ENCODE measurements at regions not wholly inside any gene's neighbourhood (a gene's known extent, or its start where the extent isn't known, plus 50 kb on each side); places are given as distances from the start of the nearest gene placed in this dataset.
"Not testable (repeated sequence)": the region's sequence is repeated elsewhere in the genome, so short reads cannot be mapped to it uniquely, and the experiment has no call there.

DNA sequence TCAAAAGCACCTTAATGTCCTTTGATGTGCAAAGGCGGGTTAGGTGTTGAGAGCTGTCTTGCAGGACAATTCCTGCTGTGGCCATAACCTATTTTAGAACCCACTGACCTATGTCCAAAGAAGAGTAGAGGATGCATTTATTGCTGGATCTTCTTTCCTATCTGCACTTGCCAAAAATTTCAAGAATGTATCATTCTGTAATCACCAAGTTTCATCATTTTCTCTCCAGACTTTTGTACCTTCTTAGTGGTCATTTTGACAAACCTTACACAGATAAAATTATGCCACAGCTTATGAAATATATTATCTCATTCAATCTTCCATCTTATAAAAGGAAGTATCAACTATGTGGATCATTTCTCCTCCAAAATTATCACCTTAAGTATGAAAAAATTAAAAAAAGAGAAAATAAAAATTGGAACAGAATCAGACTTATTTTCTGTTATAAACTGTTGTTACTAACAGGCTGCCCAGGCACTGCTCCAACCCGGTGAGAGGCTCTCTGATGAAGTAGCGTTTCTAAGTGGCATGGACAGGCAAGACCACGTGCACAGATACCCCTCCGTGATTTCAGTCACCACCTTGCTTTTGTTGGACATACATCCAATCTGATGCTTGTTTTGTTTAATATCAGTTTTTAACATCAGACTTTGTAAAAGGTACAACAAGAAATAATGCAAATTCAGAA lies 559.9 kb upstream of the ID2 start:
- no peak overlapping the region for H3K27ac Mint-ChIP-seq (ENCODE audit: unreplicated experiment)
- no peaks in the 10 kb centered on the region for H3K36me3 Mint-ChIP-seq (ENCODE audit: unreplicated experiment)
- H3K4me1 Mint-ChIP-seq (ENCODE audit: low read depth, unreplicated experiment), result peaks cover 10% of the 10 kb centered on the region
- no peak overlapping the region for H3K4me3 Mint-ChIP-seq (ENCODE audit: unreplicated experiment)
- DNase-seq, result no peak
- no peaks in the 10 kb centered on the region for H3K9me3 Mint-ChIP-seq (ENCODE audit: unreplicated experiment)
- peaks cover 2% of the 10 kb centered on the region for H3K27me3 Mint-ChIP-seq (ENCODE audit: unreplicated experiment)
- TF ChIP-seq, protein P1, sequence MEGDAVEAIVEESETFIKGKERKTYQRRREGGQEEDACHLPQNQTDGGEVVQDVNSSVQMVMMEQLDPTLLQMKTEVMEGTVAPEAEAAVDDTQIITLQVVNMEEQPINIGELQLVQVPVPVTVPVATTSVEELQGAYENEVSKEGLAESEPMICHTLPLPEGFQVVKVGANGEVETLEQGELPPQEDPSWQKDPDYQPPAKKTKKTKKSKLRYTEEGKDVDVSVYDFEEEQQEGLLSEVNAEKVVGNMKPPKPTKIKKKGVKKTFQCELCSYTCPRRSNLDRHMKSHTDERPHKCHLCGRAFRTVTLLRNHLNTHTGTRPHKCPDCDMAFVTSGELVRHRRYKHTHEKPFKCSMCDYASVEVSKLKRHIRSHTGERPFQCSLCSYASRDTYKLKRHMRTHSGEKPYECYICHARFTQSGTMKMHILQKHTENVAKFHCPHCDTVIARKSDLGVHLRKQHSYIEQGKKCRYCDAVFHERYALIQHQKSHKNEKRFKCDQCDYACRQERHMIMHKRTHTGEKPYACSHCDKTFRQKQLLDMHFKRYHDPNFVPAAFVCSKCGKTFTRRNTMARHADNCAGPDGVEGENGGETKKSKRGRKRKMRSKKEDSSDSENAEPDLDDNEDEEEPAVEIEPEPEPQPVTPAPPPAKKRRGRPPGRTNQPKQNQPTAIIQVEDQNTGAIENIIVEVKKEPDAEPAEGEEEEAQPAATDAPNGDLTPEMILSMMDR (IDR thresholded peaks at IDR 0.05; ENCODE audit: partially characterized antibody, unreplicated experiment), result no peak

DNA sequence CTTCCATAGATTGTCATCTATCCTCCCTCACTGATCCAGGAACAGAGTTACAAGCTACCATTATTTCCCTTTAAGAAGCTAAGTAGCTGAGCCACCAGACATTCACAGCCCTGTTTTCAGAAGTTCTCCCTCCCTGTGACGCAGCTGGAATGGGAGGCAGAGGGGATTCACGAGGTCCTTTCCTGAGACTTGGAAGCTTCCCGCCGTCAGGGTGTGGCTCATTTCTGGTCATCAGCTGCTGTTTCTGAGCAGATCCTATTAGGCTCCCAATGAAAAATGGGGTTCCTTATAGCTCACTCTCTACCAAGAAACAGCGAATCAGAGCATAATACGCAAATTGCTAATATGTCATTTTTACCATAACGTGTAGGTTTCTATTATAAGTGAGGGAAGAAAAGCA lies 559.3 kb upstream of the ID2 start:
- H3K4me1 Mint-ChIP-seq (ENCODE audit: low read depth, unreplicated experiment), result peaks cover 10% of the 10 kb centered on the region
- no peaks in the 10 kb centered on the region for H3K36me3 Mint-ChIP-seq (ENCODE audit: unreplicated experiment)
- TF ChIP-seq, protein P1 (IDR thresholded peaks at IDR 0.05; ENCODE audit: partially characterized antibody, unreplicated experiment), result no peak
- DNase-seq, result no peak
- H3K9me3 Mint-ChIP-seq (ENCODE audit: unreplicated experiment), result no peaks in the 10 kb centered on the region
- no peak overlapping the region for H3K4me3 Mint-ChIP-seq (ENCODE audit: unreplicated experiment)
- H3K27ac Mint-ChIP-seq (ENCODE audit: unreplicated experiment), result no peak overlapping the region
- peaks cover 2% of the 10 kb centered on the region for H3K27me3 Mint-ChIP-seq (ENCODE audit: unreplicated experiment)

DNA sequence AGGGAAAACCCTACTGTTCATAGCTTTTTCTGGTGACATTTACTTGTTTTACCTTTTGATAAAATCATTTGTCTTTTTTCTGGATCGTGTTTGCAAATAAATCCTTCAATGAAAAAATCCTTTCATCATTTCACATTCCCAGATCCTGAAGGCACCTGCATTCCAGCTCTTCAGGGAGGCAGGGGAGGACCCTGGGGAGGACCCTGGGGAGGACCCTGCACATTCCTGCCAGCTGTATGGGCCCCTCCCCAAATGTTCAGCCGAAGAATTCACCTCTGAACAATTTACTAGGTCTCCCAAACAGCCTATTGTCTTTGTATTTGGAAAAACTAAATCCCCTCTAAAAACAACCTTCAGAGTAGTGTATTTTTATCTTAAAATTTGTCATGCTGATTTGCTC lies 558.4 kb upstream of the ID2 start:
- TF ChIP-seq, protein P1 (IDR thresholded peaks at IDR 0.05; ENCODE audit: partially characterized antibody, unreplicated experiment), result no peak
- peaks cover 10% of the 10 kb centered on the region for H3K4me1 Mint-ChIP-seq (ENCODE audit: low read depth, unreplicated experiment)
- peaks cover 2% of the 10 kb centered on the region for H3K27me3 Mint-ChIP-seq (ENCODE audit: unreplicated experiment)
- H3K36me3 Mint-ChIP-seq (ENCODE audit: unreplicated experiment), result no peaks in the 10 kb centered on the region
- no peak overlapping the region for H3K27ac Mint-ChIP-seq (ENCODE audit: unreplicated experiment)
- H3K4me3 Mint-ChIP-seq (ENCODE audit: unreplicated experiment), result no peak overlapping the region
- no peaks in the 10 kb centered on the region for H3K9me3 Mint-ChIP-seq (ENCODE audit: unreplicated experiment)
- no peak for DNase-seq

DNA sequence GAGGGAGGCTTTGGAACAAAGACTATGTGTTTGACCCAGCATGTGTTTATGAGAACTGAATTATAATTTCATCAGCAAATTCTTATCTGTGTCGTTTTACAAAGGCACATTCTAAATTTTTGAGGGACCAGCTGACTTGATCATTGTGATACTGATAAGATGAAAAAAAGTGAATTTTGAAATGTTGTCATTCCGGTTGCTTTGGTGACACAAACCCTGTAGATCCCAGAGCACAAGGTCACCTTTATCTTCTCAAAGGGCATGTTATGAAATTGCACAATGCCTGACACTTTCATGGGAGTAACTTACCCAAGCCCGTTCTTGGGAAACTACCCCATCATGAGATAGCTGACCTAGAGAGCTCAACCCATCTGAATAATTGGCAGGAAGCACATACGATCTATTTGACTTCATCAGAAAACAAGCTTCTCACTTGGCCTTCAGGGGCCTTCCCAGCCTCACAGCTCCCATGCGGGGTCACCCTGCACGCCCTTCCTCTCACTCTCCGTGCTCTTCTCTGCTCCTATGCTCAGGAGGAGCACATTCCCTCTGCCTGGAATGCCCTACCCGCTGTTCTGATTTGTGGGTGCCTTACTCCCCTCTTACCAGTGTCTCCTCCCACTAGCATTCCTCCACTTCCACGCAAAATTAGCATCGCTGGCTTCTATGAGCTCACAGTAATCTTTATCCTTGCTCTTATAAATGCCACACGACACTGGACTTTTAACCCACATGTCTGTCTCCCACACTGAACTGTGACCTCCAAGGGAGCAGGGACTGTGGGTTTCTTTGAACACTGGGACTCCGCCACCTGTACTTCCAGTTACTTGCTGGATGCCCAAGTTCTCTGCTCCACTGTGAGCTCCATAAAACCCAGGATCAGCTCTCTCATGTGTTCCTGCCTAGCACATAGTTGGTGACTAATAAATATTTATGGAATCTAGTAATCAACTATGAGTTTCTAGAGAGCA lies 555.8 kb upstream of the ID2 start:
- TF ChIP-seq, protein P1 (IDR thresholded peaks at IDR 0.05; ENCODE audit: partially characterized antibody, unreplicated experiment), result no peak
- Mint-ChIP-seq H3K4me3 (ENCODE audit: unreplicated experiment) (no peak overlapping the region), H3K27ac (ENCODE audit: unreplicated experiment) (no peak overlapping the region), H3K27me3 (ENCODE audit: unreplicated experiment) (peaks cover 2% of the 10 kb centered on the region), H3K9me3 (ENCODE audit: unreplicated experiment) (no peaks in the 10 kb centered on the region), H3K36me3 (ENCODE audit: unreplicated experiment) (no peaks in the 10 kb centered on the region), H3K4me1 (ENCODE audit: low read depth, unreplicated experiment) (no peaks in the 10 kb centered on the region)
- no peak for DNase-seq

DNA sequence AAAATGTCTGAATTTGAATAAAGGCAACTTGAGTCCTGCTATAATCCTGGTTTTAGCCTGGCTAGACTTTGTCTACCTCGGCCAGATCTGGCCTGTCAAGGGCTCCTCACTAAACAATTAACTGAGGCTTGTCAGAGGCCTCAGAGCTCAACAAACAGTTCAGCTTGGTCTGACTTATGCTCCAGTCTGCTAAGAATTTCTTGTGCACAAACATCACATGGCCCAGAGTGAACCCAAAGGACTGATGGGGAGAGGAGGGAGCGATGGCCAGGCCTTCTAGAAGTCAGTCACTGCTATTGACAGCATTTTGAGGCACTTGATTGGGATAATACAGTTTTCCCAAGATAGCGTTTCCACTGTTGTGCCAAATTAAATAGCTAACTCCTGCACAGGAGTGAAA lies 555.1 kb upstream of the ID2 start:
- DNase-seq, result no peak
- Mint-ChIP-seq H3K27me3 (ENCODE audit: unreplicated experiment) (peaks cover 2% of the 10 kb centered on the region), H3K4me3 (ENCODE audit: unreplicated experiment) (no peak overlapping the region), H3K4me1 (ENCODE audit: low read depth, unreplicated experiment) (no peaks in the 10 kb centered on the region), H3K27ac (ENCODE audit: unreplicated experiment) (no peak overlapping the region), H3K9me3 (ENCODE audit: unreplicated experiment) (no peaks in the 10 kb centered on the region), H3K36me3 (ENCODE audit: unreplicated experiment) (no peaks in the 10 kb centered on the region)
- TF ChIP-seq, protein P1 (IDR thresholded peaks at IDR 0.05; ENCODE audit: partially characterized antibody, unreplicated experiment), result no peak

DNA sequence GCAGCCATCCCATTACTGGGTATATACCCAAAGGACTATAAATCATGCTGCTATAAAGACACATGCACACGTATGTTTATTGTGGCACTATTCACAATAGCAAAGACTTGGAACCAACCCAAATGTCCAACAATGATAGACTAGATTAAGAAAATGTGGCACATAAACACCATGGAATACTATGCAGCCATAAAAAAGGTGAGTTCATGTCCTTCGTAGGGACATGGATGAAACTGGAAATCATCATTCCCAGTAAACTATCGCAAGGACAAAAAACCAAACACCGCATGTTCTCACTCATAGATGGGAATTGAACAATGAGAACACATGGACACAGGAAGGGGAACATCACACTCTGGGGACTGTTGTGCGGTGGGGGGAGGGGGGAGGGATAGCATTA lies 550.4 kb upstream of the ID2 start:
- not testable (repeated sequence) for H3K4me3 Mint-ChIP-seq (ENCODE audit: unreplicated experiment); H3K27ac Mint-ChIP-seq (ENCODE audit: unreplicated experiment); H3K27me3 Mint-ChIP-seq (ENCODE audit: unreplicated experiment); H3K4me1 Mint-ChIP-seq (ENCODE audit: low read depth, unreplicated experiment); H3K9me3 Mint-ChIP-seq (ENCODE audit: unreplicated experiment); DNase-seq; H3K36me3 Mint-ChIP-seq (ENCODE audit: unreplicated experiment)
